ENCODE measurements at regions not wholly inside any gene's neighbourhood (a gene's known extent, or its start where the extent isn't known, plus 50 kb on each side); places are given as distances from the start of the nearest gene placed in this dataset.
"Not testable (repeated sequence)": the region's sequence is repeated elsewhere in the genome, so short reads cannot be mapped to it uniquely, and the experiment has no call there.

DNA sequence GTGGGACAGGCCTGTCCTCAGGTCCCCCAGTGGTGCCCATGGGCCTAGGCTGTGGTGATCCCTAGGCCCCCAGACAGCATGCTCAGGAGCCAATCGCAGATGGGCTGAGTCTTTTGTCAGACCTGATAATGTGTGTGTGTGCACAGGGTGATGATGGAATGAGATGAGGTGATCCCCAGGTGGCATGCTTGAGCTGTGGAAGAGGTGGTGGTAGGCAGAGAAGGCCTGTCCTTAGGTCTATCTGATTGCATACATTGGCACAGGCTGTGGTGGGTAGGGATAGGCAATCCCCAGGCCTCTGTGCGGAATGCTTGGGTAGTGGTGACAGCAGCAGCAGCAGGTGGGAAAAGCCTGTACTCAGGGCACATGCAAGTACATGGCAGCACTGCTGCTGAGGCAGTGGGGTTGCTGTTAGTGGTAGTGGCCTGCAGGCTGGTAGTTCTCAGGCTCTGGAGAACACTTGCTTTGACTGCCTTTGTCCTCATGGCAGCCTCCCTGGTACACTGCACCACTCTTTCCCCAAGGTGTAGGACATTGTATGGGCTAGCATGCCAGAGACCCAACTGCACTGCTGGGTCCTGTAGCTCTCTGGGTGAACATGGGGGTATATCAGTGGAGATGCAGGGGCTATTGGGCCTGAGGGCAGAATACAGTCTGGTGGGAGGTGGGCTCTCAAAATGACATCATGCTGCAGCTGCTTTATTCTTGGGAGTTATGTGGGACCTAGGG, 260.9 kb upstream of the PLPP4 start:
- no peak for DNase-seq (ENCODE audit: low read depth in 2 of 2)

GRCh38 chr10:120204877-120205276, 252.2 kb upstream of the PLPP4 start:
- DNase-seq (ENCODE audit: low read depth in 2 of 2), result no peak

DNA sequence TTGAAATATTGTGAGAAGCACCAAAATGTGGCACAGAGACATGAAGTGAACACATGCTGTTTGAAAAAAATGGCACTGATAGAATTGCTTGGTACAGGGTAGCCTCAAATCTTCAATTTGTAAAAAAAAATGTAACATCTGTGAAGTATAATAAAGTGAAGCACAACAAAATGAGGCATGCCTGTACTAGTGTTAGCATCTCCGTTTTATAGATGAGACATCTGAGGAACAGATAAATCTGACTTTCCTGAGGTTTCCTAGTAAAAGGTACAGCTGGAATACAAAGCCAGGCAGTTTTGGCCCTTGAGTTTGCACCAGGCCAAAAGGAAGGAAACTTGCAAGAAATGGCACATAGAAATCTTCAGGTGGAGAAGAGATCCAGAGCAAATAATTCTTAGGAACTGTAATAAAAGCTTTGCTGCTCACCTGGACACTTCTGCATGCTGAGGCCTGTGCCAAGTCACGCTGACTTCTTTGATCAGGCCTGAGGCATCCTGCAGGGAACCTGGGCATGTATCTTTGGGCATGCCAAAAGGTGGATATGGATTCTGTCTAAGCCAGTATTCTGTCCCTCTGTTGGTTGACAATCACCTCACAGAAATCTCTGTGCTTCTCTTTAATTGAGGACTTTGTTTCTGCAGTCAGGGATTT, 251.5 kb upstream of the PLPP4 start:
- DNase-seq (ENCODE audit: low read depth in 2 of 2), result no peak

- no peak for DNase-seq (ENCODE audit: low read depth in 2 of 2)
Measured at GRCh38 chr10:120208488-120208887, 248.5 kb upstream of the PLPP4 start.

DNA sequence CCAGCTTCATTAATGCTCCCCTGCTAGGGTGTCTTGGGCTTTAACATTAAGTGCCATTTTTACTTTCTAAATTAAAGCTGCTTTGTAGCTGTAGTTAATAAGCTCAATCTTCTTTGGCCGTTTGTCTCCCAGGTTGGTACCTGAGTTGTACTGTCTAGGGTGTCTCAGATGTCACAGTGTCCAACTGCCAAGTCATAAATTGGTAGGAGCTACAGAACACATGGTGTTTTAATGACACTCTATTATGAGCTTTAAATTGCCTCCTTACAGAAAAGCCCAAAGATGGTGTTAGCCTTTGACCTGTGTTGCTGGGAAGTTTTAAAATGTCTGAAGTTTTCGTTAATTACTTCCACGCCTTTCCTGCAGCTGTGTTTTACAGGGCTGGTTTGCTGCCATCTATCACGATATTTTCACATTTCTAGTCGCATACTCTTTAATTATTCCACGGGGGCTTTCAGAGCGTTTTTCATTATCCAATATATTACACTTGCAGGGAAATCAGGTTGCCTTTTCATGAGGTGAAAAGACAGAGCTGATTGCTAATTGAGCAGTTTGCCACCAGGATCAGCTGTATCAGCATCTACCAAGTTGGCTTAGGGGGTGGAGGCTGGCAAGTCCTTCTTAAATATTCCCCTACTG, 247.8 kb upstream of the PLPP4 start:
- DNase-seq (ENCODE audit: low read depth in 2 of 2), result no peak

GRCh38 chr10:120212275-120212674, 244.8 kb upstream of the PLPP4 start:
- DNase-seq (ENCODE audit: low read depth in 2 of 2), result no peak

DNA sequence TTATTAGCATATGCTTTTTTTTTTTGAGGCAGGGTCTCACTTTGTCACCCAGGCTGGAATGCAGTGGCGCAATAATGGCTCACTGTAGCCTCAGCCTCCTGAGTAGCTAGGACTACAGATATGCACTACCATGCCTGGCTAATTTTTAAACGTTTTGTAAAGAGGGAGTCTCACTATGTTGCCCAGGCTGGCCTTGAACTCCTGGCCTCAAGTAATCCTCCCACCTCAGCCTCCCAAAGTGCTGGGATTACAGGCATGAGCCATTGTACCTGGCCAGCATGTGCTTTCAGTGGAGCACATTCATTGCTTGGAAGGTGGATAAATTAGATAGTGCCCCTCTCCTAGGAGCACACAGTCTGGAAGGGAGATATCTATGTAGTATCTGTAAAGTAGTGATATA, 243.7 kb upstream of the PLPP4 start:
- DNase-seq (ENCODE audit: low read depth in 2 of 2), result not testable (repeated sequence)

GRCh38 chr10:120217736-120218135, 239.3 kb upstream of the PLPP4 start:
- no peak for DNase-seq (ENCODE audit: low read depth in 2 of 2)

GRCh38 chr10:120221873-120222485, 235.0 kb upstream of the PLPP4 start:
- DNase-seq (ENCODE audit: low read depth in 2 of 2), result peak; percentile 14 to 17

DNA sequence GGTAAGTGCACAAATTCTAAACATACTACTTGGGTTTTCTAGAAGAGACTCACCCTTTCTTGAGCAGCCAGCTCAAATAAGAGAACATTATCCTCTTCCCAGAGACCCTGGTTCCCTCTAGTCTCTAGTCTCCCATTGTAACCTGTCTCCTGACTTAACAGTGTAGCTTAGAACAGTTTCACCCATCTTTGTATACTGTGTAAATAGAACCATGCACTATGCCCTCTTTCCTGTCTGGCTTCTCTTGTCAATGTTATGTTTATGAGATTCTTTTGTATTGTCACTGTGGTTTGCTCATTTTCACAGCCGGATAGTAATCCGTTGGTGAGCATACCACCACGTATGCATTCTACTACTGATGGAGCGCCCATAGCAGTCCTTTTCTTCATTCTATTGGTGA, 227.4 kb upstream of the PLPP4 start:
- no peak for DNase-seq (ENCODE audit: low read depth in 2 of 2)

DNA sequence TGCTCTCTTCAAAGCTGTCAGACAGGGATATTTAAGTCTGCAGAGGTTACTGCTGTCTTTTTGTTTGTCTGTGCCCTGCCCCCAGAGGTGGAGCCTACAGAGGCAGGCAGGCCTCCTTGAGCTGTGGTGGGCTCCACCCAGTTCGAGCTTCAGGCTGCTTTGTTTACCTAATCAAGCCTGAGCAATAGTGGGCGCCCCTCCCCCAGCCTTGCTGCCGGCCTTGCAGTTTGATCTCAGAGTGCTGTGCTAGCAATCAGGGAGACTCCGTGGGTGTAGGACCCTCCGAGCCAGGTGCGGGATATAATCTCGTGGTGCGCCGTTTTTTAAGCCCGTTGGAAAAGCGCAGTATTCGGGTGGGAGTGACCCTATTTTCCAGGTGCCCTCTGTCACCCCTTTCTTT, 217.3 kb upstream of the PLPP4 start:
- DNase-seq (ENCODE audit: low read depth in 2 of 2), result not testable (repeated sequence)

DNA sequence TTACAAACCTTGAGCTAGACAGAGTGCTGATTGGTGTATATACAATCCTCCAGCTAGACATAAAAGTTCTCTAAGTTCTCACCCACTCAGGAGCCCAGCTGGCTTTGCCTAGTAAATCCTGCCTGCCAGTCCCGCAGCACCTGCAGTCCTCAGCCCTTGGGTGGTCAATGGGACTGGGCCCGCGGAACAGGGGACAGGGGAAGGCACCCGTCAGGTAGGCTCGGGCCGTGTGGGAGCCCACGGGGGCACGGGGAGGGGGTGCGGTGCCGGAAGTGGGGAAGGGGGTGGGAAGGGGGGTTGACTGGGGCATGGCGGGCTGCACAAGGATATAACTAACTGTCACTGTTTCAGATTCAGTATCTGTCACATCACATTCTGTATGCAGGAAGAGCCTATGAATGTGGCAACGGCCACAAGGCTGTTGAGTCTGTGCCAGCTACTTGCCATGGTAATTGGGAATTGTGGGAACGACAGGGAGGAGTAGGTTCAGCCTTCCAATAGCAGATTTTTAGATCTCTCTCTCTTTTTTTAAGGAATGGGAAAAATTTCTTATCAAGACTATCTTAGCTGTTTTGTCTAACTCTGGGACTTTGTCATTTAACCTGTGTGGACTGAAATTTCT, 205.1 kb upstream of the PLPP4 start:
- DNase-seq (ENCODE audit: low read depth in 2 of 2), result no peak

- no peak for DNase-seq (ENCODE audit: low read depth in 2 of 2)
Measured at GRCh38 chr10:120253131-120253530, 203.9 kb upstream of the PLPP4 start.

GRCh38 chr10:120260456-120260855, 196.6 kb upstream of the PLPP4 start:
- DNase-seq (ENCODE audit: low read depth in 2 of 2), result no peak

DNA sequence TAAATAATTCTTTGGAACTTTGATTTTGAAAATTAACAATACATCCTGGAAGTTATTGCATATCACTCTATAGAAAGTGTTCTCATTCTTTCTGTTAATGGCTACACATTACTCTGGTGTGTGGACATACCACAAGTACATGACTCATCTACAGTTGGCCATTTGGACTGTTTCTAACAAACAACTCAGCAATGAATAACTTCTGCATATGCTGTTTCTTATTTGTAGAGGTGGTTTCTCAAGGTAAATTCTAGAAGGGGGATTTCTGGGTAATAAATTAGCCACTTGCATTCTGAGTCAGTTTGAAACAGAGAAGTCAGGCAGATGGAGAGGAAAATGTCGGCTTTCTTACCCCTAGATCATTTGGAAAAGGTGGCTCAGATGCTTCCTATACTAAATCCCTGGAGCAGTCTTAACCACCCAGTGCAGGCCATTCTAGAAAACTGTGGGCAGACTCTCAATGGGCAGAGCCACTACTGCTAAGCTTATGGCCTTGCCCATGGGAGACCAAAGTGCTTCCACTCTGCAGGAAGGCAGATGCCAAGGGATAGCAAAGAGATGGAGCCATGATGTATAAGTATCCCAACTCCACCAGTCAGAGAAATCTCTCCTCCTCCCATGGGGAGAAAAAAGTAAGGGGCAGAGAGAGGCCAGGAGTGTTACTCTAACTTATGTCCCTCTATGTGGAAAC, 194.0 kb upstream of the PLPP4 start:
- no peak for DNase-seq (ENCODE audit: low read depth in 2 of 2)

- DNase-seq (ENCODE audit: low read depth in 2 of 2), result no peak
Measured at GRCh38 chr10:120266022-120266421, 191.0 kb upstream of the PLPP4 start.

GRCh38 chr10:120270906-120271305, 186.1 kb upstream of the PLPP4 start:
- DNase-seq (ENCODE audit: low read depth in 2 of 2), result no peak

GRCh38 chr10:120271696-120272095, 185.3 kb upstream of the PLPP4 start:
- DNase-seq (ENCODE audit: low read depth in 2 of 2), result no peak

DNA sequence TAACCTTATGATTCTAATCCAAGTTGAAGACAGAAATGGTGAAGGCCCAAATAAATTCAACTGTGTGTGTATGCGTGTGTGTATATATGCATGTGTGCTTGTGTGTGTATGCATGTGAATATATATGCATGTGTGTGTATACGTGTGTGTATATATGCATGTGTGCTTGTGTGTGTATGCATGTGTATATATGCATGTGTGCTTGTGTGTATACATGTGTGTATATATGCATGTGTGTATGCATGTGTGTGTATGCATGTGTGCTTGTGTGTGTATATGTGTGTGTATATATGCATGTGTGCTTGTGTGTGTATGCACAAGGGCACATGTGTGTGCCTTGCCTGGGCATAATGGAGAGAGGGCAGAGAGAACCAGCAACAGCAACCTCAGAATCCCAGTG, 184.7 kb upstream of the PLPP4 start:
- DNase-seq (ENCODE audit: low read depth in 2 of 2), result no peak

DNA sequence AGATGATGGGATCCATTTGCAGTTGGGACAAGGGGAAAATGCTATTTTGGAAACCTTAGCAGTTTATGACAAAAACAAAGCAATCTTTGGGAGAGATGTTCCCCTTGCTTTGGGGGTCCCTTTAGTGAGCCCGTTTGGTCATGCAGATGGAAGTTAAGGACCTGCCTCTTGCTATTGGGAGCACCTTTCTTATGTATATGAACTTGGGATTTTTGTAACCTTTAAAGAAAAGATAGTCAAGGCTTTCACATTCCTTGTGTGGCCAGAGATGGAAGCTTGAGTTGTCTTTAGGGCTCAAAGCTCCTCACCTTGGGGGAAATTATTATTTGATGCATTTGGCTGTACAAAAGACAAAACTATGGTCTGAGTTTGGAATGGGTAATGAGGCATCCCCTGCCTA, 179.0 kb upstream of the PLPP4 start:
- DNase-seq (ENCODE audit: low read depth in 2 of 2), result no peak

GRCh38 chr10:120279196-120279595, 177.8 kb upstream of the PLPP4 start:
- DNase-seq (ENCODE audit: low read depth in 2 of 2), result no peak
